SK-N-SH (cell line): ENCODE measurements at regions not wholly inside any gene's neighbourhood (a gene's known extent, or its start where the extent isn't known, plus 50 kb on each side); places are given as distances from the start of the nearest gene placed in this dataset.

Experiments
- EP300 ChIP-seq, 2 experiments: IDR thresholded peaks; 2 replicates each; pipeline versions ENCODE4 v1.4.0 to v1.6.1; 2012; ENCODE audit warnings: borderline replicate concordance in 1 of 2, low read depth in 1 of 2, low read length in 1 of 2
- EZH2phosphoT487 ChIP-seq: fragments of 200-600 bp; sonication (generic); IDR thresholded peaks from 2 replicates; pipeline ENCODE4 v1.6.1; 2017; ENCODE audit warnings: low read depth, mixed run types, mild to moderate bottlenecking, antibody characterized with exemption, moderate library complexity, borderline replicate concordance
- FOSL2 ChIP-seq: IDR thresholded peaks from 2 replicates; pipeline ENCODE4 v1.4.0; 2012; ENCODE audit warnings: low read depth, mild to moderate bottlenecking, moderate library complexity, borderline replicate concordance
- SIN3A ChIP-seq: IDR thresholded peaks from 2 replicates; pipeline ENCODE4 v1.6.1; 2012; ENCODE audit warnings: low read depth, mild to moderate bottlenecking, low read length, moderate library complexity, borderline replicate concordance
- TF ChIP-seq, protein P1 (sequence below): IDR thresholded peaks from 2 replicates; pipeline ENCODE4 v1.4.0; 2012; ENCODE audit warnings: low read depth, borderline replicate concordance
- TF ChIP-seq, protein P2 (sequence below): fragments of 200-600 bp; sonication (generic); IDR thresholded peaks from 2 replicates; pipeline ENCODE4 v1.6.1; 2017; ENCODE audit warnings: antibody characterized with exemption, mild to moderate bottlenecking, moderate library complexity
- TF ChIP-seq, protein P3 (sequence below): IDR thresholded peaks from 2 replicates; pipeline ENCODE4 v1.6.1; 2012; ENCODE audit warnings: mild to moderate bottlenecking, low read depth, low read length, moderate library complexity

DNA sequence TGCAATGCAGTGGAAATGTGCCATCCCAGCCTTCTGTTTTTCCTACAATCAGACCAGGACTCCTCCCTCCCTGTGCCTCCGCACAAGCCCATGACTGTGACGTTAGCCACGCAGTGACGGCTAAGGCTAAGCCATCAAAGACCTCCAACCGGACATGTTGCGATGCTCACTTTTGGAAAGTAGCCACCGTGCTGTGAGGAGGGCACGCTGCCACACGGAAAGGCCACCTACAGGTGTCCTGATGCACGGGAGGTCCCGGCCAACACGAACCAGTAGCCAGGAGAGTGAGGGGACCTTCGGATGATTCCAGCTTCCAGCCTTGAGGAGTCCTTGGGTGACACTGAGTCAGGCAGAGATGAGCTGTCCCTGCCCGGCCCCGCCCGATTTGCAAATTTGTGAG lies 53.9 kb downstream of the FOXL1 start:
- TF ChIP-seq EZH2phosphoT487 (no peak), SIN3A (no peak), EP300 (IDR thresholded peaks at IDR 0.05; ENCODE audit: borderline replicate concordance in 1 of 2, low read depth in 1 of 2, low read length in 1 of 2) (no peak), FOSL2 (no peak)
- TF ChIP-seq, protein P1, sequence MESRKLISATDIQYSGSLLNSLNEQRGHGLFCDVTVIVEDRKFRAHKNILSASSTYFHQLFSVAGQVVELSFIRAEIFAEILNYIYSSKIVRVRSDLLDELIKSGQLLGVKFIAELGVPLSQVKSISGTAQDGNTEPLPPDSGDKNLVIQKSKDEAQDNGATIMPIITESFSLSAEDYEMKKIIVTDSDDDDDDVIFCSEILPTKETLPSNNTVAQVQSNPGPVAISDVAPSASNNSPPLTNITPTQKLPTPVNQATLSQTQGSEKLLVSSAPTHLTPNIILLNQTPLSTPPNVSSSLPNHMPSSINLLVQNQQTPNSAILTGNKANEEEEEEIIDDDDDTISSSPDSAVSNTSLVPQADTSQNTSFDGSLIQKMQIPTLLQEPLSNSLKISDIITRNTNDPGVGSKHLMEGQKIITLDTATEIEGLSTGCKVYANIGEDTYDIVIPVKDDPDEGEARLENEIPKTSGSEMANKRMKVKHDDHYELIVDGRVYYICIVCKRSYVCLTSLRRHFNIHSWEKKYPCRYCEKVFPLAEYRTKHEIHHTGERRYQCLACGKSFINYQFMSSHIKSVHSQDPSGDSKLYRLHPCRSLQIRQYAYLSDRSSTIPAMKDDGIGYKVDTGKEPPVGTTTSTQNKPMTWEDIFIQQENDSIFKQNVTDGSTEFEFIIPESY = no peak
- TF ChIP-seq, protein P2, sequence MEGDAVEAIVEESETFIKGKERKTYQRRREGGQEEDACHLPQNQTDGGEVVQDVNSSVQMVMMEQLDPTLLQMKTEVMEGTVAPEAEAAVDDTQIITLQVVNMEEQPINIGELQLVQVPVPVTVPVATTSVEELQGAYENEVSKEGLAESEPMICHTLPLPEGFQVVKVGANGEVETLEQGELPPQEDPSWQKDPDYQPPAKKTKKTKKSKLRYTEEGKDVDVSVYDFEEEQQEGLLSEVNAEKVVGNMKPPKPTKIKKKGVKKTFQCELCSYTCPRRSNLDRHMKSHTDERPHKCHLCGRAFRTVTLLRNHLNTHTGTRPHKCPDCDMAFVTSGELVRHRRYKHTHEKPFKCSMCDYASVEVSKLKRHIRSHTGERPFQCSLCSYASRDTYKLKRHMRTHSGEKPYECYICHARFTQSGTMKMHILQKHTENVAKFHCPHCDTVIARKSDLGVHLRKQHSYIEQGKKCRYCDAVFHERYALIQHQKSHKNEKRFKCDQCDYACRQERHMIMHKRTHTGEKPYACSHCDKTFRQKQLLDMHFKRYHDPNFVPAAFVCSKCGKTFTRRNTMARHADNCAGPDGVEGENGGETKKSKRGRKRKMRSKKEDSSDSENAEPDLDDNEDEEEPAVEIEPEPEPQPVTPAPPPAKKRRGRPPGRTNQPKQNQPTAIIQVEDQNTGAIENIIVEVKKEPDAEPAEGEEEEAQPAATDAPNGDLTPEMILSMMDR = no peak
- TF ChIP-seq, protein P3, sequence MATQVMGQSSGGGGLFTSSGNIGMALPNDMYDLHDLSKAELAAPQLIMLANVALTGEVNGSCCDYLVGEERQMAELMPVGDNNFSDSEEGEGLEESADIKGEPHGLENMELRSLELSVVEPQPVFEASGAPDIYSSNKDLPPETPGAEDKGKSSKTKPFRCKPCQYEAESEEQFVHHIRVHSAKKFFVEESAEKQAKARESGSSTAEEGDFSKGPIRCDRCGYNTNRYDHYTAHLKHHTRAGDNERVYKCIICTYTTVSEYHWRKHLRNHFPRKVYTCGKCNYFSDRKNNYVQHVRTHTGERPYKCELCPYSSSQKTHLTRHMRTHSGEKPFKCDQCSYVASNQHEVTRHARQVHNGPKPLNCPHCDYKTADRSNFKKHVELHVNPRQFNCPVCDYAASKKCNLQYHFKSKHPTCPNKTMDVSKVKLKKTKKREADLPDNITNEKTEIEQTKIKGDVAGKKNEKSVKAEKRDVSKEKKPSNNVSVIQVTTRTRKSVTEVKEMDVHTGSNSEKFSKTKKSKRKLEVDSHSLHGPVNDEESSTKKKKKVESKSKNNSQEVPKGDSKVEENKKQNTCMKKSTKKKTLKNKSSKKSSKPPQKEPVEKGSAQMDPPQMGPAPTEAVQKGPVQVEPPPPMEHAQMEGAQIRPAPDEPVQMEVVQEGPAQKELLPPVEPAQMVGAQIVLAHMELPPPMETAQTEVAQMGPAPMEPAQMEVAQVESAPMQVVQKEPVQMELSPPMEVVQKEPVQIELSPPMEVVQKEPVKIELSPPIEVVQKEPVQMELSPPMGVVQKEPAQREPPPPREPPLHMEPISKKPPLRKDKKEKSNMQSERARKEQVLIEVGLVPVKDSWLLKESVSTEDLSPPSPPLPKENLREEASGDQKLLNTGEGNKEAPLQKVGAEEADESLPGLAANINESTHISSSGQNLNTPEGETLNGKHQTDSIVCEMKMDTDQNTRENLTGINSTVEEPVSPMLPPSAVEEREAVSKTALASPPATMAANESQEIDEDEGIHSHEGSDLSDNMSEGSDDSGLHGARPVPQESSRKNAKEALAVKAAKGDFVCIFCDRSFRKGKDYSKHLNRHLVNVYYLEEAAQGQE = no peak
